ENCODE measurements at regions not wholly inside any gene's neighbourhood (a gene's known extent, or its start where the extent isn't known, plus 50 kb on each side); places are given as distances from the start of the nearest gene placed in this dataset.

GRCh38 chr4:44121210-44121609 is 327.4 kb downstream of the KCTD8 start:
- no peak for TF ChIP-seq TEAD4 (IDR thresholded peaks at IDR 0.05; ENCODE audit: low read length)
- TF ChIP-seq TEAD4 (CRISPR knock-in tag; IDR thresholded peaks at IDR 0.05; ENCODE audit: borderline replicate concordance): no peak
- TF ChIP-seq FOXM1 (IDR thresholded peaks at IDR 0.05; ENCODE audit: low read depth): no peak
- TF ChIP-seq FOXM1 (CRISPR knock-in tag; IDR thresholded peaks at IDR 0.05; ENCODE audit: low read depth): no peak
- no peak for TF ChIP-seq TFAP4 (CRISPR knock-in tag; IDR thresholded peaks at IDR 0.05; ENCODE audit: borderline replicate concordance)
- no peak for TF ChIP-seq CHD1 (IDR thresholded peaks at IDR 0.05; ENCODE audit: low read length)
- no peak for TF ChIP-seq MAX (CRISPR knock-in tag; IDR thresholded peaks at IDR 0.05)
- TF ChIP-seq ZNF140 (CRISPR knock-in tag; IDR thresholded peaks at IDR 0.05): no peak
- TF ChIP-seq TAF1 (IDR thresholded peaks at IDR 0.05; ENCODE audit: control insufficient read depth, extremely low read depth, insufficient read depth, low read length, severe bottlenecking): no peak
- TF ChIP-seq CBX8 (IDR thresholded peaks at IDR 0.05; ENCODE audit: borderline replicate concordance, extremely low read depth, low read depth, low read length, poor library complexity, severe bottlenecking): no peak
- no peak for TF ChIP-seq ZNF586 (CRISPR knock-in tag; conservative IDR thresholded peaks at IDR 0.05)
- no peak for TF ChIP-seq ZNF740 (CRISPR knock-in tag; IDR thresholded peaks at IDR 0.05)
- no peak for TF ChIP-seq ZNF740 (tag; IDR thresholded peaks at IDR 0.05)
- TF ChIP-seq NFIC (IDR thresholded peaks at IDR 0.05): no peak
- TF ChIP-seq CBFA2T3 (IDR thresholded peaks at IDR 0.05): no peak
- TF ChIP-seq ZNF239 (CRISPR knock-in tag; IDR thresholded peaks at IDR 0.05): no peak
- TF ChIP-seq SNAPC5 (CRISPR knock-in tag; IDR thresholded peaks at IDR 0.05): no peak
- TF ChIP-seq ERF (CRISPR knock-in tag; IDR thresholded peaks at IDR 0.05): no peak
- Histone ChIP-seq H3K4me1 (replicated peaks in 1 of 2; ENCODE audit: control insufficient read depth in 2 of 2, insufficient read depth in 2 of 2, low read length in 2 of 2) (no peaks in the 10 kb centered on the region), H3K9ac (ENCODE audit: insufficient read depth in 1 of 2, low read depth in 2 of 2, low read length in 2 of 2) (no peak overlapping the region), H2AFZ (ENCODE audit: low read depth, low read length) (no peak overlapping the region), H3K9me1 (ENCODE audit: control insufficient read depth, insufficient read depth, low read length) (no peaks in the 10 kb centered on the region), H3K27ac (ENCODE audit: extremely low read depth, low read depth, low read length) (no peak overlapping the region), H4K20me1 (replicated peaks; ENCODE audit: control insufficient read depth, insufficient read depth, low read length) (no peaks in the 10 kb centered on the region), H3K4me2 (ENCODE audit: insufficient read depth, low read length) (no peak overlapping the region), H3K36me3 (ENCODE audit: control insufficient read depth, insufficient read depth, low read length) (no peaks in the 10 kb centered on the region), H3K79me2 (ENCODE audit: control insufficient read depth, insufficient read depth, low read length) (no peaks in the 10 kb centered on the region), H3K27me3 (ENCODE audit: control insufficient read depth in 2 of 2, insufficient read depth in 2 of 2, low read length in 2 of 2) (no peaks in the 10 kb centered on the region), H3K9me3 (replicated peaks; ENCODE audit: control insufficient read depth, insufficient read depth, low read depth, low read length) (peaks cover 2% of the 10 kb centered on the region; the same call in 1 of the 2 replicates), H3K4me3 (no peak overlapping the region)
- intact Hi-C loops (cut with micrococcal nuclease): no loop called here
- ATAC-seq: no peak
- no peak for DNase-seq (ENCODE audit: extremely low read depth in 1 of 4, low spot score in 3 of 4)
- no TSS peak for BruUV-seq (replicated peaks)
- in situ Hi-C loops (cut with MboI): no loop called here
- ChIA-PET CTCF (ENCODE audit: low intra/inter-chr PET ratio) (no interaction called here), POLR2A (no interaction called here)
- WGBS (ENCODE audit: insufficient coverage, low coverage, missing lambda C conversion rate): 0% methylated on average over 1 of the region's 1 CpG
- FAIRE-seq: no peak
